ENCODE measurements at regions not wholly inside any gene's neighbourhood (a gene's known extent, or its start where the extent isn't known, plus 50 kb on each side); places are given as distances from the start of the nearest gene placed in this dataset.

DNA sequence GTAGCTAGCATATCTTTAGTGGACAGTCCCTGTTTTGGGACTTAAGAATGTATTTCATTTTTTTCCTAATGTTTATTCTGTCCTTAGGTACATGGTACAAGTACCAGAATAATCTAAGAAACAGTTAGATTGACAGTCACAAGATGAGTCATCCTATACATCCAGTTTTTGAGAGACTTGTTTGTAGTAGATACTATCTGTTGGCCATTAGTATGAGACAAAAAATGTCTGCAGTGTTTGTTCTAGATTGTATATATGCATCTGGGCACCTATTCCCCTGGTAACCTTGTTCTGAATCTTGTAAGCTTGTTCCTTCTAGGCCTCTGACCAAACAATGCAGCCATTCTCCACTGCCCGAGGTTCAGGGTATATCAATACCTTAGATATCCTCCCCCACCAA is 1343.5 kb downstream of the SUCLG1 start:
- no peak for TF ChIP-seq POLR2A (IDR thresholded peaks at IDR 0.05)
- TF ChIP-seq, protein P1, sequence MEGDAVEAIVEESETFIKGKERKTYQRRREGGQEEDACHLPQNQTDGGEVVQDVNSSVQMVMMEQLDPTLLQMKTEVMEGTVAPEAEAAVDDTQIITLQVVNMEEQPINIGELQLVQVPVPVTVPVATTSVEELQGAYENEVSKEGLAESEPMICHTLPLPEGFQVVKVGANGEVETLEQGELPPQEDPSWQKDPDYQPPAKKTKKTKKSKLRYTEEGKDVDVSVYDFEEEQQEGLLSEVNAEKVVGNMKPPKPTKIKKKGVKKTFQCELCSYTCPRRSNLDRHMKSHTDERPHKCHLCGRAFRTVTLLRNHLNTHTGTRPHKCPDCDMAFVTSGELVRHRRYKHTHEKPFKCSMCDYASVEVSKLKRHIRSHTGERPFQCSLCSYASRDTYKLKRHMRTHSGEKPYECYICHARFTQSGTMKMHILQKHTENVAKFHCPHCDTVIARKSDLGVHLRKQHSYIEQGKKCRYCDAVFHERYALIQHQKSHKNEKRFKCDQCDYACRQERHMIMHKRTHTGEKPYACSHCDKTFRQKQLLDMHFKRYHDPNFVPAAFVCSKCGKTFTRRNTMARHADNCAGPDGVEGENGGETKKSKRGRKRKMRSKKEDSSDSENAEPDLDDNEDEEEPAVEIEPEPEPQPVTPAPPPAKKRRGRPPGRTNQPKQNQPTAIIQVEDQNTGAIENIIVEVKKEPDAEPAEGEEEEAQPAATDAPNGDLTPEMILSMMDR (IDR thresholded peaks at IDR 0.05): no peak
